Heart right ventricle (tissue), 16 donors: ENCODE measurements at regions not wholly inside any gene's neighbourhood (a gene's known extent, or its start where the extent isn't known, plus 50 kb on each side); places are given as distances from the start of the nearest gene placed in this dataset.

Experiments used
- ATAC-seq, 8 donors: fragments of 200-7000 bp; cut with Tn5 transposase; one replicate each; pipeline ENCODE4 v1.9.1; 2020; ENCODE audit warnings: mild to moderate bottlenecking in 8 of 8, moderate library complexity in 8 of 8, moderate number of reproducible peaks in 1 of 8
- DNase-seq, 2 donors: peaks; one replicate each; pipeline ENCODE4 v3.0.0-alpha.2; 2020
- H3K27ac ChIP-seq, 10 donors: fragments of 200-600 bp; sonication (generic) in 2 of 10; one replicate each; pipeline versions ENCODE4 v1.5.0 to v1.8.0; 2020 to 2022; ENCODE audit warnings: mild to moderate bottlenecking in 3 of 10
- H3K27me3 ChIP-seq, 7 donors: fragments of 200-600 bp; one replicate each; pipeline ENCODE4 v1.8.0; 2021 to 2022; ENCODE audit warnings: mild to moderate bottlenecking in 2 of 7
- H3K36me3 ChIP-seq, 9 donors: fragments of 200-600 bp; sonication (generic) in 1 of 9; one replicate each; pipeline versions ENCODE4 v1.5.0 to v1.8.0; 2020 to 2022; ENCODE audit warnings: mild to moderate bottlenecking in 2 of 9
- H3K4me1 ChIP-seq, 9 donors: fragments of 200-600 bp; sonication (generic) in 1 of 9; one replicate each; pipeline versions ENCODE4 v1.5.0 to v1.8.0; 2020 to 2022; ENCODE audit warnings: mild to moderate bottlenecking in 4 of 9
- H3K4me3 ChIP-seq, 10 donors: fragments of 200-600 bp; sonication (generic) in 2 of 10; one replicate each; pipeline versions ENCODE4 v1.5.0 to v1.8.0; 2020 to 2022; ENCODE audit warnings: mild to moderate bottlenecking in 7 of 10, moderate library complexity in 2 of 10
- H3K9me3 ChIP-seq, 11 donors: fragments of 200-600 bp in 10 of 11; sonication (generic) in 2 of 11; one replicate each; pipeline versions ENCODE4 v1.5.0 to v1.8.0; 2013 to 2022; ENCODE audit warnings: mild to moderate bottlenecking in 2 of 11, control low read depth in 1 of 11, moderate library complexity in 1 of 11
- WGBS, 2 donors: extraction: QIAGEN DNeasy Blood & Tissue Kit; methylation state at CpG; one replicate each; pipeline ENCODE4 v1.1.7; 2013; ENCODE audit warnings: inconsistent platforms in 1 of 2; 5-methylcytosine and 5-hydroxymethylcytosine counted together
- intact Hi-C, 10 donors: fragments of 100-400 bp; cut with DNase I; formaldehyde crosslinking; loops; one replicate each; pipeline versions ENCODE4 v1.11.1 to v1.14.2; 2022
- TF ChIP-seq, protein P1 (sequence below), 9 donors: fragments of 200-600 bp; sonication (generic) in 2 of 9; IDR thresholded peaks; one replicate each; pipeline versions ENCODE4 v1.5.0 to v1.8.0; 2021 to 2022; ENCODE audit warnings: antibody characterized with exemption in 9 of 9, mild to moderate bottlenecking in 5 of 9, moderate library complexity in 1 of 9
- donor health status: Arrhythmogenic right ventricular cardiomyopathy.
- donor health status: ischemic (EF 13 %, LVEDD 7.1; RV severe dilation, severe dysfunction).
- donor health status: healthy with polysubstance abuse.
- donor health status: DM: no; HTN: yes; CAD: no.
- donor health status: DM: no; HTN: no; CAD: no.
- donor health status: ischemic (EF 25% LVEDD 6.9; RV normal size, moderate dysfunction).
- donor health status: ischemic (EF 25% LVEDD 5.7; RV mildly dilated, moderate dysfunction).
- donor health status: healthy.
- donor health status: DM: yes; HTN: yes; CAD: no.
- donor health status: Ischemic cardiomyopathy.
- donor health status: ischemic (EF 35%, LVEDD 5.7; RV mildly dilated, moderate dysfunction).
- donor health status: nonischemic (EF 11% LVEDD 7.7; RV severe dilation, severe dysfunction).
- donor health status: DM: yes; HTN: yes; CAD: no.
- donor health status: PGD.
- donor health status: ischemic (EF 29% LVEDD 5.4; RV normal size, mild dysfunction).
- donor health status: nonischemic (EF 23%, LVEDD 6.1; RV moderate dilation, normal function).

DNA sequence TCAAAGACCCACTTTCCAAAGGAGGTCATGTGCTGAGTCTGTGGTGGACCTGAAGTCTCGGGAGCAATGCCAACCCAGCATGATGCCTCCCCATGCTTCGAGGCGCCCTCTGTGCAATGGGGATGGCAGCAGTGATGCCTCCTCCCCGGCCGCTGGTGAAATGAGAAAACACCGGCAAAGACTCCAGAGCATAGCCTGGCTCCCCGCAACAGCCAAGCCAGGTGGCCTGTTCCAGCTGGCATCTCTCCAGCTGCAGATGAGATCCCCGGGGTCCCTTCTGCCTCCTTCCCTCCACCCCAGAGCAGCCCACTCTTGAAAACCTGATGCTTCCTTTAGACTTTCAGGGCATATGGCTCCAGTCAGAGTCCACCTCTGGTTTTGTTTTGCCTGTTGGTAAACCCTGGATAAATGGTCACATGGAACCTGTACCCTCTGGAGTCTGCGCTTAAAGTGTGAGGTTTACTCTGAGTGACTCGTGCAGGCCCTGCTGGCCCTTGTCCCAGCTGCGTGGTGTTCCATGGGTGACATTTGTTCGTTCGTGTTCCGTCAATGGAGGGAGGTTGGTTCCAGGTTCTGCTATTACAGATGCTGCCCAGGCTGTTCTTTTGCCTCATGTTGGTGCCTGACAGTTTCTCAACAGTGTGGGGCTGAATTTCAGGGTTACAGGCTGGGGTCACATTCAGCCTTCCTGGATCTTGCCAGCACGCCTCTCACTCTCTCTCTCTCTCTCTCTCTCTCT lies 181.8 kb upstream of the CIBAR2 start:
- Histone ChIP-seq H3K27me3 (no peaks in the 10 kb centered on the region), H3K4me3 (no peak overlapping the region), H3K4me1 (peaks cover 0 to 23% (median 16%) of the 10 kb centered on the region in 9 donors), H3K36me3 (no peaks in the 10 kb centered on the region), H3K27ac (no peak overlapping the region), H3K9me3 (no peaks in the 10 kb centered on the region)
- intact Hi-C loops: no loop called here
- ATAC-seq (peak in 4 of 8 donors; percentile 21 to 60 (median 50)), DNase-seq (no peak)
- whole genome bisulfite sequencing, 2 donors: 71 to 72% methylated on average over 15 of the region's 15 CpGs
- TF ChIP-seq, protein P1, sequence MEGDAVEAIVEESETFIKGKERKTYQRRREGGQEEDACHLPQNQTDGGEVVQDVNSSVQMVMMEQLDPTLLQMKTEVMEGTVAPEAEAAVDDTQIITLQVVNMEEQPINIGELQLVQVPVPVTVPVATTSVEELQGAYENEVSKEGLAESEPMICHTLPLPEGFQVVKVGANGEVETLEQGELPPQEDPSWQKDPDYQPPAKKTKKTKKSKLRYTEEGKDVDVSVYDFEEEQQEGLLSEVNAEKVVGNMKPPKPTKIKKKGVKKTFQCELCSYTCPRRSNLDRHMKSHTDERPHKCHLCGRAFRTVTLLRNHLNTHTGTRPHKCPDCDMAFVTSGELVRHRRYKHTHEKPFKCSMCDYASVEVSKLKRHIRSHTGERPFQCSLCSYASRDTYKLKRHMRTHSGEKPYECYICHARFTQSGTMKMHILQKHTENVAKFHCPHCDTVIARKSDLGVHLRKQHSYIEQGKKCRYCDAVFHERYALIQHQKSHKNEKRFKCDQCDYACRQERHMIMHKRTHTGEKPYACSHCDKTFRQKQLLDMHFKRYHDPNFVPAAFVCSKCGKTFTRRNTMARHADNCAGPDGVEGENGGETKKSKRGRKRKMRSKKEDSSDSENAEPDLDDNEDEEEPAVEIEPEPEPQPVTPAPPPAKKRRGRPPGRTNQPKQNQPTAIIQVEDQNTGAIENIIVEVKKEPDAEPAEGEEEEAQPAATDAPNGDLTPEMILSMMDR (IDR thresholded peaks at IDR 0.05): no peak

DNA sequence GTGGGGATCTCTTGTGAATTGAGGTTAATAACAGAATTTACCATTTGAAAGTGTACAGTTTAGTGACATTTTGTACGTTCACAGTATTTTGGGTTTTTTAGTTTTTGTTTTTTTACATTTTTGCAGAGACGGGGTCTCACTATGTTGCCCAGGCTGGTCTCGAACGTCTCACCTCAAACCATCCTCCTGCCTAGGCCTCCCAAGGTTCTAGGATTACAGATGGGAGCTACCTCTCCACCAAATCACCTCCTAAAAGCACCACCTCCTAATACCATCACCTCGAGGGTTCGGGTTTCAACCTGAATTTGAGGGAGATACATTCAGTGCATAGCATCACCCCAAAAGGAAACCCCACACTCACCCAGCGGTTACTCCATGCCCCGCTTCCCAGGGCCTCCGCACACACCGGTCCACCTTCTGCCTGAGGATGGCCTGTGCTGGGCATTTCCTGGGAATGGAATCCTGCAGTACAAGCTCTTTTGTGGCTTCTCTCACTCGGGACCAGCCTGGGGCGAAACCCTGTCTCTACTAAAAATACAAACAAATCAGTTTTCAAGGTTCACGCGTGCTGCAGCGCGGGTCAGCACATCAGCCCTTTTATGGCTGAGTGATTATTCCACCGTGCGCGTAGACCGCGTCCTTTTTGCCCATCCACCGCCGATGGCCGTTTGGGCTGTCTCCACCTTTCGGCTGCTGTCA lies 182.7 kb upstream of the CIBAR2 start:
- TF ChIP-seq, protein P1 (IDR thresholded peaks at IDR 0.05): no peak
- 94 to 97% methylated on average over 25 of the region's 25 CpGs for WGBS, 2 donors

DNA sequence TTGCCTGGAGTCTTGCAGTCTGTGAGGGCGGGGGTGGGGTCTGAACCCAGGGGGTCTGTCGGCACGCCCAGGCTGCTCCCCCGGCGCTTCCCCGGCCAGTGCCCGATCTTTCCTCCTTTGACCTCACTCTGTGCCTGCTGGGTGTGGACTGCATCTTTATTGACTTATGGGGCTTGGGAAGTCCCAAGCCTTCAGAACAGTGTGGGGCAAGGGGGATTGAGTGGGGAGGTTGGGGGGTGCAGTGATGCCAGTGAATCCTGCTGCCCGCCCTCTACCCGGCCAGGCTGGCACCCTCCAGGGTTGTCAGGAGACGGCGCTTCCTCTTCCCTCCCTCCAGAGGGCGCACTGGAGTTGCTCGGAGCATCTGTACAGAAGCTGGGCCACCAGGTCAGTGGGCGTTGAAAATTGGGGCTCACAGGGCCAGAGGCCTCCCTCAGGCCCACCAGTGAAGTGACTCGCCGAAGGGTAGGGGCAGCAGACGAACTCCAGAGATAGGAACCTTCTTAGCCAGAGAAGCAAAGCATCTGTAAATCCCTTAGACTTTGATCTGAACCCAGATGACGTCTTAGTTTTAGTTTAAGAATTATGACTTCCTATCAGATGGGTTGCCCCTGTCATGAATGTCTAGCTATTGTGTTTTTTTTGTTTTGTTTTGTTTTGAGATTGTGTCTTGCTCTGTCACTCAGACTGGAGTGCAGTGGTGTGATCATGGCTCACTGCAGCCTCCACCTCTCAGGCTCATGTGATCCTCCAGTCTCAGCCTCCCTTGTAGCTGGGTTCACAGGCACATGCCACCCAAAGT lies 184.8 kb upstream of the CIBAR2 start:
- no peaks in the 10 kb centered on the region for H3K27me3 ChIP-seq

More for the DNA sequence above, 182.7 kb upstream of the CIBAR2 start:
- no peaks in the 10 kb centered on the region for H3K27me3 ChIP-seq
- H3K27ac ChIP-seq: no peak overlapping the region
- no peak for DNase-seq
- ATAC-seq: no peak
- no peak overlapping the region for H3K4me3 ChIP-seq
- no peaks in the 10 kb centered on the region for H3K36me3 ChIP-seq
- peaks cover 0 to 23% (median 16%) of the 10 kb centered on the region in 9 donors for H3K4me1 ChIP-seq
- no peaks in the 10 kb centered on the region for H3K9me3 ChIP-seq
- intact Hi-C loops: no loop called here

More for the DNA sequence above, 184.8 kb upstream of the CIBAR2 start:
- Histone ChIP-seq H3K27ac (no peak overlapping the region), H3K4me1 (peaks cover 0 to 7% (median 5%) of the 10 kb centered on the region in 9 donors), H3K36me3 (no peaks in the 10 kb centered on the region), H3K4me3 (no peak overlapping the region), H3K9me3 (no peaks in the 10 kb centered on the region)
- TF ChIP-seq, protein P1 (IDR thresholded peaks at IDR 0.05): peak; percentile 28 to 82 (median 66)
- no peak for DNase-seq
- ATAC-seq: peak; percentile 34 to 69 (median 58)
- WGBS, 2 donors: 67 to 71% methylated on average over 17 to 18 of the region's 18 CpGs
- intact Hi-C loops: no loop called here
